Gastroesophageal sphincter (tissue), 4 donors: ENCODE measurements at regions not wholly inside any gene's neighbourhood (a gene's known extent, or its start where the extent isn't known, plus 50 kb on each side); places are given as distances from the start of the nearest gene placed in this dataset.

ENCODE experiments used
- ATAC-seq: fragments of 150-250 bp; one replicate; pipeline ENCODE4 v1.9.1; 2016; ENCODE audit warnings: mild to moderate bottlenecking, moderate library complexity
- H3K27ac ChIP-seq, 4 donors: fragments of 200-600 bp; sonication (generic) in 3 of 4; 1 replicate in 3 of 4; 2 replicates in 1 of 4; pipeline ENCODE4 v1.5.1; 2016 to 2019
- H3K27me3 ChIP-seq: fragments of 200-600 bp; sonication (generic); one replicate; pipeline ENCODE4 v1.5.1; 2019
- H3K36me3 ChIP-seq, 2 donors: fragments of 200-600 bp; sonication (generic); one replicate each; pipeline ENCODE4 v1.5.1; 2019; ENCODE audit warnings: control low read depth in 1 of 2
- H3K4me1 ChIP-seq, 3 donors: fragments of 200-600 bp; sonication (generic); 1 replicate in 2 of 3; 2 replicates in 1 of 3; pipeline ENCODE4 v1.5.1; 2016 to 2019; ENCODE audit warnings: control low read depth in 2 of 3
- H3K4me3 ChIP-seq, 2 donors: fragments of 200-600 bp; sonication (generic); one replicate each; pipeline ENCODE4 v1.5.1; 2019; ENCODE audit warnings: mild to moderate bottlenecking in 1 of 2, moderate library complexity in 1 of 2
- H3K9me3 ChIP-seq, 3 donors: fragments of 200-600 bp; sonication (generic); one replicate each; pipeline ENCODE4 v1.5.1; 2017 to 2019; ENCODE audit warnings: control low read depth in 2 of 3
- CTCF ChIP-seq, 4 experiments: fragments of 200-600 bp in 2 of 4; fragments of 450-650 bp in 2 of 4; sonication (generic) in 1 of 4; IDR thresholded peaks; one replicate each; pipeline ENCODE4 v1.5.1; 2017 to 2019; ENCODE audit warnings: antibody characterized with exemption in 4 of 4, mild to moderate bottlenecking in 2 of 4, moderate library complexity in 2 of 4
- EP300 ChIP-seq: sonication (generic); formaldehyde crosslinking; IDR thresholded peaks from one replicate; pipeline ENCODE4 v1.6.1; 2017; ENCODE audit warnings: antibody characterized with exemption, mild to moderate bottlenecking
- POLR2A ChIP-seq, 2 donors: fragments of 450-650 bp; IDR thresholded peaks; one replicate each; pipeline ENCODE4 v1.6.1; 2017; ENCODE audit warnings: antibody characterized with exemption in 2 of 2, mild to moderate bottlenecking in 2 of 2, moderate library complexity in 1 of 2
- POLR2AphosphoS5 ChIP-seq: sonication (generic); formaldehyde crosslinking; IDR thresholded peaks from one replicate; pipeline ENCODE4 v1.6.1; 2017; ENCODE audit warnings: antibody characterized with exemption
- WGBS, 2 donors: methylation state at CpG; one replicate each; pipeline ENCODE4 v1.1.5; 2018; ENCODE audit warnings: low coverage in 1 of 2; 5-methylcytosine and 5-hydroxymethylcytosine counted together

GRCh38 chr19:27718234-27718633 is 1494.7 kb downstream of the UQCRFS1 start:
- no peak for TF ChIP-seq EP300
- no peak for TF ChIP-seq POLR2AphosphoS5
- no peak for TF ChIP-seq CTCF (IDR thresholded peaks at IDR 0.05)
- TF ChIP-seq POLR2A (IDR thresholded peaks at IDR 0.05): no peak
- ATAC-seq: no peak
- Histone ChIP-seq H3K9me3 (peaks cover 0 to 43% (median 0%) of the 10 kb centered on the region in 3 donors), H3K36me3 (no peaks in the 10 kb centered on the region), H3K4me3 (no peak overlapping the region), H3K4me1 (no peaks in the 10 kb centered on the region), H3K27ac (no peak overlapping the region), H3K27me3 (no peaks in the 10 kb centered on the region)
- WGBS, 2 donors: 60 to 80% methylated on average over 1 to 4 of the region's 4 CpGs

- Histone ChIP-seq H3K36me3 (no peaks in the 10 kb centered on the region), H3K27ac (no peak overlapping the region), H3K4me1 (no peaks in the 10 kb centered on the region), H3K9me3 (peaks cover 0 to 39% (median 0%) of the 10 kb centered on the region in 3 donors), H3K4me3 (no peak overlapping the region), H3K27me3 (no peaks in the 10 kb centered on the region)
- no peak for ATAC-seq
- TF ChIP-seq EP300: no peak
- no peak for TF ChIP-seq POLR2AphosphoS5
- no peak for TF ChIP-seq CTCF (IDR thresholded peaks at IDR 0.05)
- no peak for TF ChIP-seq POLR2A (IDR thresholded peaks at IDR 0.05)
Measured at GRCh38 chr19:27717825-27718224, 1495.1 kb downstream of the UQCRFS1 start.

GRCh38 chr19:27716922-27717321 is 1496.0 kb downstream of the UQCRFS1 start:
- H3K36me3 ChIP-seq: no peaks in the 10 kb centered on the region
- no peak overlapping the region for H3K4me3 ChIP-seq
- H3K9me3 ChIP-seq: peaks cover 0 to 39% (median 0%) of the 10 kb centered on the region in 3 donors
- ATAC-seq: no peak
- H3K27ac ChIP-seq: no peak overlapping the region
- WGBS, 2 donors: 74 to 80% methylated on average over 2 to 3 of the region's 3 CpGs
- TF ChIP-seq EP300 (no peak), CTCF (IDR thresholded peaks at IDR 0.05) (no peak), POLR2A (IDR thresholded peaks at IDR 0.05) (no peak), POLR2AphosphoS5 (no peak)
- H3K4me1 ChIP-seq: no peaks in the 10 kb centered on the region
- H3K27me3 ChIP-seq: no peaks in the 10 kb centered on the region

- Histone ChIP-seq H3K36me3 (no peaks in the 10 kb centered on the region), H3K9me3 (peaks cover 0 to 33% (median 0%) of the 10 kb centered on the region in 3 donors)
Measured at GRCh38 chr19:27714857-27715256, 1498.1 kb downstream of the UQCRFS1 start.

More at GRCh38 chr19:27714857-27715256, 1498.1 kb downstream of the UQCRFS1 start:
- TF ChIP-seq EP300 (no peak), POLR2A (IDR thresholded peaks at IDR 0.05) (no peak), POLR2AphosphoS5 (no peak), CTCF (IDR thresholded peaks at IDR 0.05) (no peak)
- ATAC-seq: no peak
- H3K4me1 ChIP-seq: no peaks in the 10 kb centered on the region
- no peak overlapping the region for H3K4me3 ChIP-seq
- WGBS, 2 donors: 67 to 88% methylated on average over 2 of the region's 2 CpGs
- H3K27ac ChIP-seq: no peak overlapping the region
- no peaks in the 10 kb centered on the region for H3K27me3 ChIP-seq
